SIG-M5 treated with dmso at 0.1 percent for 504 hours (cell line): ENCODE measurements at regions not wholly inside any gene's neighbourhood (a gene's known extent, or its start where the extent isn't known, plus 50 kb on each side); places are given as distances from the start of the nearest gene placed in this dataset.
"Not testable (repeated sequence)": the region's sequence is repeated elsewhere in the genome, so short reads cannot be mapped to it uniquely, and the experiment has no call there.

Experiments used
- DNase-seq: peaks from one replicate; lab custom pipeline; 2025; ENCODE audit not compliant: unreplicated experiment; lab: John Stamatoyannopoulos, UW

DNA sequence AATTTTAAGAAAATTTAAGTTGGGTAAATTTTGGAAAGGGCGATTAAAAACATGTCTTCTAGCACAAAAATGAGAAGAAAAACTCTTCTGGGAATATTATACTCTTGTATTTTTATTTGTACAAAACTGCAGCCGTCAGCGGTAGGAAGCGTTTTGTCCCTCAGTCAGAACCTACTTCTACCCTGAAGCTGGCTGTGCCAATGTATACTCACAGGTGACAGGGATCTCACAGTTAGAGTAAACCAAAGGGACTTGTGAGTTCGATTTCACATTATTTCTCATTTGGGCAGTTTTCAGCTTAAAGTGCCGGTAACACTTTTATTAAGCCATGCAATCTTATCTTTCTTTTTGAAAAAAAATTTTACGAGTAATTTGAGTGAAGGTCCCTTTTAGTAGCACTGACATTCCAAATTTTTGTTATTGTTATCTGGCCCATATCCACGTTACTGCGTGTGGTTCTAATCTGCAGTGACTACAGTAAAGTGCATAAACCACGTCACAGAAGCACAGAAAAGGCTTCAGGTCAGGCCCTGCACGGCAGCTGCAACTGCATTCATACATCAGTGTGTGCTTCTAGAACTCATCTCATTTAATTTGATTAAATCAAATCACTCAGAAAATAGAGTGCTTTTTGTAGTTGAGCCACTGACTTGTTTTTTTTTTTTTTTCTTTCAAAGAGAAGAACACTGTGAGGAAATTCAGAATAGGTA lies 387.3 kb downstream of the LIG4 start:
- DNase-seq, result no peak

DNA sequence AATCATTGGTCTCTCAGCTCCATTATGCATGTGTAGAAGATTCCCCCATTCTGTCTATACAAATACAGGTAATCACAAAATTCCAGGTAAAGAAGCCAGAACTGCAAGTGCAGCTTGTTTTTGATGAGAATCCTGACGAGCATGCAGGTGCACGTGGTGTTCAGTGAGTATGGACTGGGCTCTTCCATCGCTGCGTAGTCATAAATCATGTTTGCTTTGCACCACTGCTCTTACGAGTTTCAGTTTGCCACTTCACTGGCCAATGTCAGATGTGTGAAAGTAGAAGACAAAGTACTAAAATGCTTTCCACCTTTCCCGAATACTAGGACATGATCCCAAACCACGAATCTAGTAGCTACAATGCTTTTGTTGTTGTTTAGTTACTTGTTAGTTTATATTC lies 390.7 kb downstream of the LIG4 start:
- no peak for DNase-seq

DNA sequence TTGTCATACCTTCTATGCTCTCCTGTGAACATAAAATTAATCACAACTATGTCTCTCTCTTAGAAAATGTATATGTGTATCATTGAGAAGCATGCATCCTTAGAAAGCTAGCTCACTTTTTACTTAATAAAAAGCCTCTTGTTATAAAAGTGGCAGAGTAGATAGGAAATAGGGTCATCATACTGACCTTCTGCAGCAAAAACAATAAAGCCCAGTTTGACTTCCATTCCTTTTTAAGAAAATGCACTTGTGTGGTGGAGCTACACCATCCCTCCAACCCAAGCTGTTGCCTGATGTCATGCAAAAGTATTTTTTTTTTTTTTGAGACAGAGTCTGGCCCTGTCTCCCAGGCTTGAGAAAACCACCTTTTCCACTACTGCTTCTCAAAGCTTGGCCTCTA lies 393.3 kb downstream of the LIG4 start:
- no peak for DNase-seq

DNA sequence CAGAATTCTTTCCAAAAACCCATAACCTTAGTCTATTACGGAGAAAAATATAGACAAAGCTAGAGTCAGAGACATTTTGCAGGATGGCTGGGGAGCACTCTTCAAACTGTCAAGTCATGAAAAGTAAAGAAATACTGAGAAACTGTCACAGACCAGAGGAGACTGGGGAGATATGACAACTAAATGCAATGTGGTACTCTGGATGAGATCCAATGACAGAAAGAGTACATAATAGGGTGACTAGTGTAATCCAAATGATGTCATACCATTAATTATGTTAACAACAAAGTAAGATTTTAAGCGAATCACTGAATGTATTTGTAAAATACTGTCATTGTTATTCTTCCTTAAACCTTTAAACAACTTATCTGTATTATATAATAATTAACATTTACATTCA lies 393.8 kb downstream of the LIG4 start:
- DNase-seq, result no peak

DNA sequence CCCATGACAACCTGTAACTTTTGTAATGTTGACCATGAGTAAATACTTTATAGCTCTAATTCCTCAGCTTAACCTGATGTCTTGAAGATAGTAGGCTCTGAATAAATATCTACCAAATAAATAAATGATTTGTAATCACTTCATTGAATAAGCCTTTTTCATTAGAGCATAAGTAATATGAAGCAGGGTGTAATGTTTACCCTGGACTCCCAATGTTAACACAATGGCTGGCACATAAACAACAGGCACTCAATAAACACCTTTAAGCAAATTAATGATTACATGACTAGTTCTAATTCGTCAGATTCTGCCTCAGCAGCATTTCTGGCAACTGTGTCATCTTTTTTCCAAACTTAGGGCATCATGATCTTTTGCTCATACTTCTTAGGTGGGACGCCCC lies 396.3 kb downstream of the LIG4 start:
- no peak for DNase-seq

DNA sequence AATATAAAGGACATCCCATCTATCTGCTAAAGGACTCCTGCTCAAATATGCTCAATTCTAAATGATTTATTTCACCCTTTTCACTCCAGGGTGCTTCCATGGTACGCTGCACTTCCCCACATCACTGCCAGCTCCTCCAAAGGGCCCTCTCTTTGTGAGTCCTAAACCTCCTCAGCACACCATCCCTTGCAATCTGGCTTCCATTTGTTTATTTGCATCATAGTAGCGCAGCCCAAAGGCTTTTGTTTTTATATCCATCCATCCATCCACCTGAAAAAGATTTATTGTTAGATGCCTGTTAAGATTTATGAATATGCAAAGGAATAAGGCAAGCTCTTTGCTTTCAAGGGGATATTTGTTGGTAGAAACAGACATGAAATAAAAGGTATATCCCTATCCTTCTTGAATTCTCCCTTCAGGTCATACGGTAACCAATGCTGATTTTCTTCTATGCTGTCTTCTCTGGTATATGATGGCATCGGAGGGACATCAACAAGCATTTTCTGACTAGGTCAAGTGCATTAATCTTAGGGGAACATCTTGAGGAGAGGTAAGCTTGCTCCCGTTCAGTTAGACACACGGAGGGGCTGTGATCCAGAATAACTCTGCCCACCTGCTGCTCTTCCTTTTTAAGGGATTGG lies 397.6 kb downstream of the LIG4 start:
- DNase-seq, result no peak

DNA sequence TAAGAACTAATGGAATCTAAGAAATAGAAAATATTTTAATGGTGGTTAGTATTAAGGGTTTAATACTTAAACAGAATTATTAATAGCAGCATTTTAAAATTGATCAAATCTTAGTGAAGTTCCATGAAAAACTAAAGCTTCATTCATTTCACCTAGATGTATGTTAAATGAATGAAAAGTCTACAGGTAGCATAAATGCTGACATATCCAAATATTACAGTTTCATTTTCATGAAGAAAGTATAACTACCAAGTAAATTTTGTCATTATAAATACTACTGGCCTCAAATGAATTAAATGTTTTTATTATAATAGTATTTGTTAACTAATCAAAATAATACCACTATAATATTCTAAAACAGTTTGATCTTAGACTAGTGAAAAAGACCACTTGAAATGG lies 403.3 kb downstream of the LIG4 start:
- no peak for DNase-seq

DNA sequence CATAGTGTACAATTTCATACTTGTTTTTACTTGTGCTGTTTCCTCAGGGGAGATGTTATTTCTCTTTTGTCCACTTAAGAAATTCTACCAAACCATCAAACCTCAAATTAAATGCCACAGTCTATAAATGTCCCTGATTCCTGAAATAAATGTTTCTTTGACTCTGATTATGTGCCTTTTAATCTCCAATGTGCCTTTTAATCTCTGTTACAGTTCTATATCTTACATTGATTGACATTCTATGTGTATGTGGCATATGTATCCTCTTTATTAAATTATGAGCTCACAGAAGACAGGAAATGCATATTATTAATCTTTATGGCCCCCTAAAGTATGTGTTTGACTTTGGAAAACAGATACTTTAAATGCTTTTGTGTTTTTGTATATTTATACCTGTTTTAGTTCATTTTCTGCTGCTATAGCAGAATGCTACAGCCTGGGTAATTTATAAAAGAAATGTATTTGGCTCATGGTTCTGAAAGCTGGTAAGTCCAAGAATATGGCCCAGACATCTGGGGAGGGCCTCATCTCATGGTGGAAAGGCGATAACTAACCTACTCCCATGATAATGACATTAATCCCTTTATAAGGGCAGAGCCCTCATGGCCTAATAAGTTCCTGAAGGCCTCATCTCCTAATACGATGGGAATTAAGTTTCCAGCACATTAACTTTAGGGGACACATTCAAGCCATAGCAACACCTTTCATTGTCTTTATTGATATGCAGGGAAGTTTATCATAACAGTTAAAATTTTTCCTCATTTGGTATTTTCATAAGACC lies 403.9 kb downstream of the LIG4 start:
- DNase-seq, result no peak

DNA sequence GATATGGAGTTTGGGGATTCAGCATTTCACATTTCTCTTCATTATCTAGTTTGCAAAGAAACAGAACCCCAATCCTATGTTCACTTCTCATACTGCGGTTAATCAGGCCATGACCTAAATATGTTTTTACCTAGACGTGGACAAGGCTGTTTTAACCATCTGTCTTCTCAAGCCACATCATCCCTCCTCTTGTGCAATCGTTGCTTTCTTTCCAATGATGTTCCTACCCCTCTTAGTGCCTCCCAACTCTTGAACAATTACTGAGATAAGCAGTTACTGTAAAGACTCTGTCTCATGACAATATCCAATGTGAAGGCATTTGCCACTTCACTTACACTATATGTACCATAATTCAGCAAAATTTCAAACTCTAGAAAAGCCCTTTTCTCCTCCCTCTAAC lies 406.2 kb downstream of the LIG4 start:
- DNase-seq, result no peak

DNA sequence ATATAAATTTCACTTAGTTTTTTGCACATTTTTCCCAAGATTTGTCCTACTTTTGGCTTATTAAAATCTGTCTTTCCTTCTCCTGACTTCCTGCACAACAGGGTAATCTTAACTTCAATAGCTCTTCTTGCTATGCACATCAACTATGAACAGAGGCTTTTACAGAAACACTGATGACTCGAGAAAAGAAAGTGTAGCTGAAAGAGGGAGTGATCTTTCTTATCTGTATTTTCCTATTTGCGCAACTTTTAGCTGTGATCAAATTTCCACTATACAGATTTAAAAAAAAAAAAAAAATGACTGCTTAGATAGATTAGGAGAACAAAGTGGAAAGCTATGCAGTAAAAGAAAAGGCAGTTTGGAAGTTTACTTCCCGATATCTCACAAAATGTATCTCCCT lies 406.9 kb downstream of the LIG4 start:
- DNase-seq, result no peak

DNA sequence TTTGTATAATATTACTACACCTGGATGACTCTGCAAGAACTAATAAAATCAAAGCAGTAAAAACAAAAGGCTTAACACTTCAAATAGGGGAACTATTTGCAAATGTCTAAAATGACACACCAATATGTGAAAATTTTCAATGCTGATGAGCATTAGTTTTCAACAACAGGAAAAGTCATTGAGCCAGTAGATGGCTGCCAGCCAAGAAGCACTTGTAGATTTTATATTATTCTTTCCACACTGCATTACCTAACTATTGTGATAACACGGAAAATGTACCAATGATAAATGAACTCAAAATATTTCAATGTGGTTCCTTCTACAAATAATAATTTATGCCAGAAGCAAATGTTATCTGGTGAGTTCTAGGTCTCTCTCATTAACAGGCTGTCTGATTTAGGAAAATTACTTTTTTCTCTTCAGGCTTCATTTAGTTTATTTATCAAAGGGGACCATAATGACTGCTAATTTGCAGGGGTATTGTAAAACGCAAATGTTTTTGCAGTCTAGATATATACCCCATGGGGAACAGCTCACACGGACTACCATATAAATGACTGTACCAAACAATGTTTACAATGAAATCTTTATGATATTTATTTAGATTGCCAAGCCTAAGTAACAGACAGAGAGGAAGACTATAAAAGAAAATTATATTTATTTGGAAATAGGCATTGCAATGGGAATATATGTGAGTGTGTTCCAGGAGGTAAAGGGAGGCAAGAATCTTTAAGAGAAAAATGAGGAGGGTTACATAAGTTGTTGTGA lies 407.8 kb downstream of the LIG4 start:
- DNase-seq, result no peak

DNA sequence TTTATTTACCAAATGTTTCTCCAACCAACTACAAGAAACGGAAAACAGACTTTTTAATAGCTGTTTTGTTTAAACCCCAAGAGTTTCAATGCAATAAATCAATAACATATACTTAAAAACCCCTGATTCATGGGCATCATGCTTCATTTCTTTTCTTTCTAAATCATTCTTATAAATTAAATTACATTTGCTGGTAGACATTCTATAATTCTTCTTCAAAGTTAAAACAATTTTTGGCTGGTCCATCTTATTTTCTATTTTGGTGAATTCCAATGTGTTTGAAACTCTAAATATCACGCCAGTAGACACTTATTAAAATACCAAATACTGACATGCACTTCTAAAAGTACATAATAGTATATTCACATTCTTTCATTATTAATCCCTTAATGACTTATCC lies 408.6 kb downstream of the LIG4 start:
- no peak for DNase-seq

DNA sequence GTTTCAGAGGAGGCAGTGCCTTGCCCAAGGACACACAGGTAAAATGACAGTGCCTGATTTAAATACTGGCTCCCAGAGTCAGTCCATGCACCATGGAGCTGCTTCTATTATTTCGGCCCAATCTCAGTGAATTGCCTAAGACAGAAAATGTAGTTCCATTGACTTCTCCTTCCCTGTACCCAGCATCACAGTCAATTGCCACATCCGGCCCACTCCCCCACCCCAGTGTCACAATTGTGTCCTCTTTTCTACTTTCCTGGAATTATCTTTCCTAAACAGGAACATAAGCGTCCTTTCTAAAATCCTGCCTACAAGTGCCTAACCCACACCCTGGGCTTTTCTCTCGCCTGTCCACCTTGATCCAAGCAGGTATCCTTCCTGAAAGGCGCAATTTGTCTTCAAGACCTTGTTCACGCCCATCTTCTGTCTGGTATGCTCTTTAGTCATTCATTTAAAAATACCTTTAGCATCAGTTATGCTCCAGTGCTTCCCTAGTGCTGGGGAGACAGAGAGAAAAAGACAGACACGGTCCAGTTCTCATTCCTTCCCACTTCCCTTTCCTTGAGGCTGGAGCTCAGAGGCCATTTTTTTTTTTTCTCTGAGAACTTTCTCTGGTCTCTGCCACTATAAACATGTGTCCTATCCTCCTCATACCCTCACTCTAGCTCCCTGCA lies 411.4 kb downstream of the LIG4 start:
- no peak for DNase-seq

DNA sequence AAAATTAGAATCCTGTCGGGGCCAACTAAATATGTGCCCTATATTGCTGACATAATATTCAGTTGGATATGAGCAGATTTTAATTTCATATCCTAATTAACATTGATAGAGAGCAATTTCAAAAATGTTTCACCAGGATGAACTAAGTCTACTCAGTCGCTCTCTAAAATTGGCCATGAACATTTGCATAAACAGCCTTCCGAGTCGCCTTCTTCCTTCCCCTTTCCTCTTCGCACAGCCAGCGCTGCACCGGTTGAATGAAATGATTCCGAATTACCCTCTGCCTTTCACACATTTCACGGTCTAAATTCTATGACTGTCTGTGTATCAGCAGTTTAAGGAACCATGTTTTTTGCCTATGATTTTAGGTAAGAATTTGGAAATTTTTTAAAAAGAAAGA lies 413.7 kb downstream of the LIG4 start:
- DNase-seq, result no peak

DNA sequence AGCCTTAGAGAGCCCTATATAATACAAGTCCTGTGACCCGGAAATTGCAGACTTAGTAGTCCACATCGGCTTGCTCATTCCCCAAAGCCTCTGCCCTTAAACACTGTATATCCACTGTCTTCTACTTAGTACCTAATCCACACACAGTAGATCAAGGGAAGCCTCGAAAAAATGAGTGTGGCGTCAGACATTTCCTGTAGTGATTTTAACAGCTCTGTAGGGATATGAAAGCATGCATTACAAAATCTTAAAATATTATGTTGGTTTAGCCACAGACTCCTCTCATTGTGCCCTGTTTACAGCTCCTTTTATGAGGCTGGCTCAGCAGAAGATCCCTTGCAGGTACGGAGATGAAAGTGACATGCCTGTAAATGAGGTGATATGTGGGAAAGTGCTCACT lies 416.3 kb downstream of the LIG4 start:
- DNase-seq, result no peak

DNA sequence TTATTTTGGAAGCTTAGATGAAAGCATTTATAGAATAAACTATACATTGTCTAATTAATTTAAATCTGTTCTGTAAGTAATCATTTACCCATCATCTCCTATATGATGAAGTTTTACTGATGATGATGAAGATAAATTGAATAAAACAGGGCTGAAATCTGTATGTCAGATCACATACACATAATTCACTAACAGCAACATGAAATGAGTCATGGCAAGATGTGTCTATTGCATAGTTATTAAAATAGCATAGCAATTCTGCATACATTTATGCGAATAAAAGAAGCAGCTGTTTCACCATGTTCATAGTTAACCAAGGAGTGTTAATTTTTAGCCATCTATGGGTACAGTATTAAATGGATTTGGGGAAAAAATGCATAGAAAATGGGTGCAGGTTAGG lies 424.9 kb downstream of the LIG4 start:
- no peak for DNase-seq

DNA sequence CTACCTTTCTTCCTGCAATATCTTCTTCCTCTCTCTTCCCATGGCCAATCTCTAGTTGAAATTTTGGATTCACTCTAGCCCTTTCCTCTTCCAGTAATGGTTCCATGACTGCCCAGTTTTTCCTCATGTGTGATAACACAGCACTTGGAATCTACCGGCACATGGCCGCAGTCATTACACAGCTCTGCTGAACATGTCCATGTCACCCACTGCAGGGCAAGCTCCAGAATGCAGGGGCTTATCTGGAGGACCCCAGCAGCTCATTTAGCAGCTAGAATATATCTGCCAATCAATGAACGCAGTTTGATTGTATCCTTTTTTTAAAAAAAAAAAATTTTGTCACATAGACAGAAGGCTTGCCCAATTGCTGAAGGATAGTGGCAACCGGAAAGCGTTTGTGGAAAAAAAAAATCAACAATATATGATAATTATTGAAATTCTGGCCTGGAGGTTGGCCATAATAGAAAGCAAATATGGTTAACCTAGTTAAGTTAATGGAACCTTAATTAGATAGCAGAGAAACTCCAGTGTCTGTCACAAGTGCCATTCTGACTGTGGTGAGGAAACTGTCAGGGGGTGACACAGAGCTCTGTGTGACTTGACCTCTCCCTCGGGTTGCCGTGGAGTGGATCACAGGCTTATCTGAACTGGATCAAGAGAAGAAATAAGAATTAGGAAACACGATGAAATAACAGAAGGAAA lies 426.7 kb downstream of the LIG4 start:
- DNase-seq, result no peak

DNA sequence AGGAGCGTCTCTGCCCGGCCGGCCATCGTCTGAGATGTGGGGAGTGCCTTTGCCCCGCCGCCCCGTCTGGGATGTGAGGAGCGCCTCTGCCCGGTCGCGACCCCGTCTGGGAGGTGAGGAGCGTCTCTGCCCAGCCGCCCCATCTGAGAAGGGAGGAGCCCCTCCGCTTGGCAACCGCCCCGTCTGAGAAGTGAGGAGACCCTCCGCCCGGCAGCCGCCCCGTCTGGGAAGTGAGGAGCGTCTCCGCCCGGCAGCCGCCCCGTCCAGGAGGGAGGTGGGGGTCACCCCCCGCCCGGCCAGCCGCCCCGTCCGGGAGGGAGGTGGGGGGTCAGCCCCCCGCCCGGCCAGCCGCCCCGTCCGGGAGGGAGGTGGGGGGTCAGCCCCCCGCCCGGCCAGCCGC lies 432.7 kb downstream of the LIG4 start:
- not testable (repeated sequence) for DNase-seq

DNA sequence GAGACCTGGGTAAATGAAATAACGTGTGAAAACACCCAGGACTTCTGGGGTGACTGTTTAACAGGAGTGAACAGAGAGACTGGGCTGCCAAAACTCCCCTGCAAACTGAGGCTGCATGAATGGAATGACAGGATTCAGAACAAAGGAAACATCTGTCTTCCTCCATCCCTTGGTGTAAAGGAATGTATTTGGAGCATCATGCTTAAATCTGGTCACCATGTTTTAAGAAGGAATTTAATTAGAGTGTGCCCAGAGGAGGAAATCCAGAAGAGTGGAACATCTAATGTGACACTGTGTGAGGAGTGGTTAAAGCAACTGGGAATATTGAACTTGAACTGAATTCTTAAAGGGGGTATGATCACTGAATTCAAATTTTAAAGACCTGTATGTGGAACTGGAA lies 437.2 kb downstream of the LIG4 start:
- no peak for DNase-seq

DNA sequence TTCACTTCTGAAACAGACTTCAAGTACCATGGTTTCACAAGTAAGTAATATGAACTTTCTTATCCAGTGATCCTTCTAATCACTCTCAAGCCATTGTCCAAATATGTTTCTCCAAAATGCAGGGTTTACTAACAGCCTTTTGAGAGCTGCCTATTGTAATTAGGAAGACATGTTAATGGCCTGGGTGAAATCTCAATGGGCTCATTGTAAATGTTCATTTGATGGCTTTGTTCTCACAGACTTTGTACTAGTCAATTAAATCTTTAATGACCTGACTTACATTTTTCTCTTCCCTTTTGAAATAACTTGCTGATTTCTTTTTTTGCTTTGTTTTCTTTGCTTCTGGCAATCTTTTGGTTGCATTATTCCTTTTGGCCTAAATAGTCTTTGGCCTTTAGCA lies 444.8 kb downstream of the LIG4 start:
- no peak for DNase-seq
